Skin epidermis (tissue), 12 donors: ENCODE measurements at regions not wholly inside any gene's neighbourhood (a gene's known extent, or its start where the extent isn't known, plus 50 kb on each side); places are given as distances from the start of the nearest gene placed in this dataset.
"Not testable (repeated sequence)": the region's sequence is repeated elsewhere in the genome, so short reads cannot be mapped to it uniquely, and the experiment has no call there.

Experiments used
- H3K27ac ChIP-seq, 21 experiments: fragments of 200-600 bp; sonication (generic) in 11 of 21; one replicate each; pipeline ENCODE4 v1.5.0; 2020; ENCODE audit warnings: mild to moderate bottlenecking in 3 of 21, inconsistent platforms in 2 of 21, moderate library complexity in 2 of 21
- H3K4me3 ChIP-seq, 7 experiments: fragments of 200-600 bp; sonication (generic) in 2 of 7; one replicate each; pipeline ENCODE4 v1.5.0; 2020; ENCODE audit warnings: inconsistent platforms in 2 of 7, mild to moderate bottlenecking in 2 of 7, moderate library complexity in 1 of 7

- Histone ChIP-seq H3K27ac (peak overlapping the region in 10 of 21 experiments; percentile 1 to 78 (median 48)), H3K4me3 (peak overlapping the region in 1 of 7 experiments; percentile 3)
Observed at GRCh38 chr1:215005078-215005477, 77.5 kb upstream of the KCNK2 start.

DNA sequence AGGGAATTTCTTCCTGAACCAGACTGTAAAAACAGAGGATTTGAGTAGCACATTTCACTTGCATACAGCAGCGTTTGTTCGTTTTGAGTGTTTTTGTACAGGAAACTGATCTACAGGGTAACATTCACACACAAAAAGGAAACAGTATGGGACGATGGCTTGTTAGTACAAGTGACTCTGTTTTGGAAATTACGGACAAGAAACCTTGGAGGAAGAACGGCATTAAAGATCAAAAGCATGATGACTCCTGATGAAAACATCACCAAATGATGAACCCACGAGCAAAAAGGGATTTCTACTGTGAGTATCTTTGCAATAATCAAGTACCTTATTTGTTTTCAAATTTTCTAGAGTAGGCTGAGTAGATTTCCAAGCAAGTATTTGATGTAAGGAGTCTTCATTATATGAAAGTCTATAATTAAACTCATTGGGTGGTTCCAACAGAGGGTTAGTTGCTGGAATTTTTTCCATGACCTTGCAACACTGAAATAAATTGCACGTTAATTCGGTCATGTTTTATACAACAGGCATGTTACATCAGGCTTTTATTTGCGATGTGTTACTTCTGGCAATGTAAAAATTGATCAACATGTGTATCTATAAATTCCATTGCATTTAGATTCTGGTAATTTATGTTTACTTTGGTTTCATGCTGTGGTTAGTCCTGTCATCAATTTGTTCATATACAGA, 76.7 kb upstream of the KCNK2 start:
- H3K27ac ChIP-seq = peak overlapping the region in 9 of 21 experiments; percentile 1 to 78 (median 55)

DNA sequence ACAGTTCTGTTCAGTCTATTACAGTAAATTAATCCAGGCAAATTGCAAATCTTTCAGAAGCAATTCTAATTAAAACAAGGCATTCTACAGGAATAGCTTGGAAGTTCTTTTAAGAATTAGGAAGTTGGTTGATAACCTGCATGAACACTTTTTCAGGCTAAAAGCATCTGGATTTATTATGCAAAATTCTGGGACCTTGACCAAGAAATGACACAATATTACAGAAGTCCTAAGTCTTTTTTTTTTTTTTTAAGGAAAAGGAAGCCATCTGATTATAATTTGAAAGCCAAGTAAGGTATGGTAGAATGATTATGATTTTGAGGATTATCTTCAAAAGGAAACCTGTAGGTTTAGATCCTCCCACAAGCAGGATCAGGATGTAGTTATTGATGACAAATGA, 74.7 kb upstream of the KCNK2 start:
- Histone ChIP-seq H3K27ac (no peak overlapping the region), H3K4me3 (no peak overlapping the region)

More for the DNA sequence above, 76.7 kb upstream of the KCNK2 start:
- H3K4me3 ChIP-seq = peak overlapping the region in 1 of 7 experiments; percentile 3

DNA sequence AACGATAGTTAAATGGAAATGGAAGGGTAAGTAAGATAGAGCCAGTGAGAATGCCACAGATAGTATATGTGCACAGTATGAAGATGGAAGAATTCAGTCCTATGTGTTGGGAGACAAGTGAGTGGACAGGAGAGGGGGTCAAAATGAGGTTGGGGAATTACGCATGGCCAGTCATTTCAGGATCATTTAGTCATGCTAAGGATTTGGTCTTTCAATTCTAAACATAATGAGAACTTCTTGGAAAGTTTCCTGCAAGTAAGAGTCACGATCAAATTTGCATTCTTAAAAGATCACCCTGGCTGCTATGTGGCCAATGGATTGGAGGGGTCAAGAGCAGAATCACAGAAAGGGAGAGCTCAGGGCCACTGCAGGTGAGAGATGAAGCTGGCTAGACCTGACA, 64.0 kb upstream of the KCNK2 start:
- Histone ChIP-seq H3K4me3 (no peak overlapping the region), H3K27ac (no peak overlapping the region)

DNA sequence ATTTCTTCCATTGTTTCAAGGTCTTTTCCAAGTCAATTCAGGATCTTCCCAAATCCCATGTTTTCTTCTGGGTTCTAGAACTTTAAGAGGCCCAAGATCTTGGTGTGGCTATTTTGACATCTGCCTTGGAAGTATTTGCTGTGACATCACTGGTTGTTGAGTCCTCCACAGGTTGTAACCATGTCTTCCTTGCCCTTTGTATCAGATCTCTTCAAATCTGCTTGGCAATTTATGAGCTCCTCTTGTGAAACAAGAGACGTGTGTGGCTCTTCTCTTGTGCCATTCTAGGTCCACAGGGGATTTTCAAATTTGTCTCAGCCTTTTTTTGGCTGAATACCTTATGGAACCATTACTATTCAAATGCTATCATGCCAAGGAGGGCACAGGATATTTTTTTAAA, 60.3 kb upstream of the KCNK2 start:
- H3K27ac ChIP-seq = peak overlapping the region in 5 of 21 experiments; percentile 1 to 64 (median 40)

GRCh38 chr1:215022741-215023141, 59.8 kb upstream of the KCNK2 start:
- H3K27ac ChIP-seq = peak overlapping the region in 5 of 21 experiments; percentile 1 to 64 (median 40)
- no peak overlapping the region for H3K4me3 ChIP-seq

More for the DNA sequence above, 60.3 kb upstream of the KCNK2 start:
- no peak overlapping the region for H3K4me3 ChIP-seq

- Histone ChIP-seq H3K4me3 (no peak overlapping the region), H3K27ac (peak overlapping the region in 3 of 21 experiments; percentile 40 to 64 (median 58))
Observed at GRCh38 chr1:215023155-215023832, 59.2 kb upstream of the KCNK2 start.

- H3K27ac ChIP-seq = no peak overlapping the region
- H3K4me3 ChIP-seq = no peak overlapping the region
Observed at GRCh38 chr1:215028954-215029353, 53.6 kb upstream of the KCNK2 start.

DNA sequence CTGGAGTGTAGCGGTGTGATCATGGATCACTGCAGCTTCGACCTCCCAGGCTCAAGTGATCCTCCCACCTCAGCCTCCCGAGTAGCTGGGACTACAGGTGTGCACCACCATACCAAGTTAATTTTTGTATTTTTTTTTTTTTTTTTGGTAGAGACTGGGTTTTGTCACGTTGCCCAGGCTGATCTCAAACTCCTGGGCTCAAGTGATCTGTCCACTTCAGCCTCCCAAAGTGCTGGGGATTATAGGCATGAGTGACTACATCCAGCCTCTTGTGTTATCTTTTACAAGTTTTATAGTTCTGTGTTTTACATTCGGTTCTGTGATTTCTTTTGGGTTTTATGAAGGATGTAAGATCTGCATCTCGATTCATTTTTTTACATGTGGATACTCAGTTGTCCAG, 52.0 kb upstream of the KCNK2 start:
- not testable (repeated sequence) for H3K4me3 ChIP-seq, H3K27ac ChIP-seq

- H3K27ac ChIP-seq = no peak overlapping the region
- H3K4me3 ChIP-seq = no peak overlapping the region
Observed at GRCh38 chr1:215031392-215031791, 51.1 kb upstream of the KCNK2 start.
